ENCODE measurements at regions not wholly inside any gene's neighbourhood (a gene's known extent, or its start where the extent isn't known, plus 50 kb on each side); places are given as distances from the start of the nearest gene placed in this dataset.

DNA sequence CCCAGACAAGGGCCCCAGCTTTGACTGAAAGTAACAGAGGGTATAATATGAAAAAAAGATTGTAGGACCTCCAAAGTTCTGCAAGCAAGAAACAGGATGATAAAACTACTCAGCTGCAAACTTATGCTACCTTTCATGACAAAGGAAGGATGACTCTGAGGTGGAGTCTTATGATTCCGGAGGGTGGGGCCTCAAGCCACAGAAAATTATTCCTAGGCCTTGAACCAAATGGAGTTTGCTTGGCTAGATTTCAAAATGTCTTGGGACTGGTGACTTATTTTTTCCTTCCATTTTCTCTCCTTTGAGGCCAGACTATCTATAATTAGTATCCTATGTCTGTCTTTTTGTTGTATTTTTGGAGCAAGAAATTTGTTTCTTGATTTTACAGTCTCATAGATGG lies 336.4 kb downstream of the LRIG3 start:
- no peak for DNase-seq (ENCODE audit: low spot score)

DNA sequence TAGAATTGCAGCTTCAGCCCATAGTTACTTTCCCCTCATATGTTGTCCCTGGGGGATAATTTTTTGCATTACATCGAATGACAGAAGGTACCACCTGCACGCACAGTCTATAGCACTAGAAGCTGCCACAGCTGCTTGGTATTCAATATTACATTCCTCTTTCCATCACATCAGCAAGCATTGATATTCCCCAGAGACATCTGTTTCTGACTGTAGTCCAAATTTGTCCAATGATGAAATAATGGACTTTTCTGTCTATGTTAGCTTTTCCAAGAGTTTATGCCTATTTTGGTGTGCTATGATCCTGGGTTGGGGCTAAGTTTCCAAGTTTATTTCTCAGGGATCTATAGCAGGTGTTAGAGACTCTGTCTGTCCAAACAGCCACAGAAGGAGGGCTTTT lies 335.4 kb downstream of the LRIG3 start:
- no peak for DNase-seq (ENCODE audit: low spot score)

DNA sequence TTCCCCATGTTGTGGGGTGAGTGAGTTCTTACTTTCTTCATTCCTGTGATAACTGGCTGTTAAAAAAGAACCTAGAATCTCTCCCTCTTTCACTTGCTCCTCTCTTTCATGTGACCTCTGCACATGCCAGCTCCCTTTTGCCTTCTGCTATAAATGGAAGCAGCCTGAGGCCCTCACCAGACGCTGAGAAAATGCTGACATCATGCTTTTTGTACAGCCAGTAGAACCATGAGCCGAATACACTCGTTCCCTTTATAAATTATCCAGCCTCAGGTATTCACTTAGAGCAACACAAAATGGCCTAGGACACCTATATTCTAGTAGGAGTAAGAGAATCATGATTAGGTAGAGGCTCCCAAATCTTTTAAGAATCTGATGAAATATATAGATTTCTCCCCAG lies 333.5 kb downstream of the LRIG3 start:
- DNase-seq (ENCODE audit: low spot score), result no peak

DNA sequence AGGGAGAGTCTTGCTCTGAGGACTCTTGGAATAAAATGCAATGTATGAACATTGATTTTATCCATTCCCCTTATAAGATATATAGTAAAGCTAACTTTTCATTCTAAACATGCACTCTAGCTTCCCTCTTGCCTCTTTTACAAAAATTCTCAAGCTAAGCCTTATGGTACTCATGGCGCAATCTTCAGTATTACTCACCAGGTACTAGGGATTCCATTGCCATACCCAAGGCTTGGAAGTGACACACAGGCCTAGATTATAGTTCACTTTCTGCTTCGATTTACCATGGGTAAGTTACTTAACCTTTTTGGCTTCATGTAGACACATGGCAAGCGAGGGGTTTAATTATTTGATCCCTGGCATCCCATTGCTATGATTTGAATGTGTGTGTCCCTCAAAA lies 331.5 kb downstream of the LRIG3 start:
- no peak for DNase-seq (ENCODE audit: low spot score)

DNA sequence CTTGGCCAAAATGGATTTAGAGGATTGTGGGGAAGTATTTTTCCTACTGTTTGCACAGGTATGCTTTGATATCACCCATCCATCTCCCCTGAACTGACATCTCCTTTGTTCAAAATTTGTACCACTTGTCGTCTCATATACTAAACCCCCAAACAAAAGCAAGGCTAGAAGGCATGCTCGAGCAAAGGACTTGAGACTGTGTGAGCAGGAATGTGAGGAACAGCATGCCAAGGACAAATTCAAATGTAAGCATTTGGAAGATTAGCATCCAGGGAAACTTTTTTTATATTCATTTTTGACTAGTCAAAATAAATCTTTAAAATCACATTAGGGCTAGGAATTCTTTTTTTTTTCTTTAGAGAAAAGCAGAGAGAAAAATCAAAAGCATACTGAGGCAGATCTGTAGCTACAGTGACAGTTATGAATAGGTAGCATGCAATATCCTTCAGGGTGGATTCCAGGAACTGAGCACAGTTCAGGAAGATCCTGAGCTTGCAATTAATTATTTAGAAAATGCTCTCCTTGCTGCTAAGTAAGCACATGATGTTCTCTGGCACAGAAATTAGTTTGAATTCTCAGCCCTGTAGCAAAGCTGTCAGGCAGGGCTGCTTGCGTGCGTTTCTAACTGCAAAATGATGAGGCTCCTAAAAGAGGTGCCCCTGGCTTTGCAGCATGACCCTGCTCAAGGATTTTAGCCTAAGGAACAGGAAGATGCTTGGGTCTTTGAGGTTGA lies 327.7 kb downstream of the LRIG3 start:
- no peak for DNase-seq (ENCODE audit: low spot score)

DNA sequence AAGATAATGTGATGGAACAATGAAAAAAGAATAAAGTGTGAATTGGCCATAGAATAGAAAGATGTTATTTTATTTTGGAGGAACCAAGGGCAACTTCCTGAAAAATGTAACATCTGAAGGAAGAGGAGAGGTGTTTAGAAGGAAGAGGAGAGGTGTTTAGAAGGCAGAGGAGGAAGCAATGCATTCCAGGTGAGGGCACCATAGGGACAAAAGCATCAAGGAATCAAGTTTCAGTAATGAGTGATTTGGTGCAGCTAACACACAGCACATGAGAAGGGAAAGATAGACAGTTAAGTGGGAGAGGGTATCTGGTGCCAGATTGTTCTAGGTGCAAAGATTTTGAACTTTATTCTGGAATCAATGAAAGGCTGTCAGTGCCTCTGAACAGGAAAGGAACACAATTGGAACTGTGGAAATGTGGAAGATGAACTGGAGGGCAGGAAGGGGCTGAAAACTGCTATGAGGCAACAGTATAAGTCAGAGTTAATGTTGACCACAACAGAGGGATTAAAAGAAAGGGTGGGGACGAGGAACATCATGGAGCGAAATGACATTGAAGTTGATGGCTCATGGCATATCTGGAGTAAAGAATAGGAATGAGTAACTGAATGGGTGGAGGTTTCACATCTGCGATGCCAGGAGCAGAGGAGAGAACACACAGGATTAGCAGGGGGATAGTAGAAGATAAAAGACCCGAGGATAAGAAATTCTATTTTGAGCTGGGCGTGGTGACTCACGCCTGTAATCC lies 326.6 kb downstream of the LRIG3 start:
- no peak for DNase-seq (ENCODE audit: low spot score)

DNA sequence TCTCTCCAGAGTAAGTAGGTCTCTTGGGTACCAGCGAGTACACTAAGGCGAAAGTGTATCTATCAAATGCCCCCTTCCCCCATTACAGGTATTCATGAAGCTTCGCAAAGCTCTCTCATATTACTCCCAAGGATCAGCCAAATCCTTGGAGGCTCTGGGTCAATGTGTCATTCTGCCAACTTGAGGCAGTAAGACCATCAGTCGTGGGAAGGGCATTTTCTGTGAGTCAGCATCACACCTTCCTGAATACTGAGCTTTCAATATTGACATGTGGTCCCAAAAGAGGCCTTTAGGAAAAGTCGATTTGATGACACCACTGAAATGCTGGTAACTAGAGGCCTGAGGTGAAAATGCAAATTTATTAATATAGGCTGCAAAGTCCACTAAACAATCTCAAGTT lies 323.9 kb downstream of the LRIG3 start:
- no peak for DNase-seq (ENCODE audit: low spot score)

DNA sequence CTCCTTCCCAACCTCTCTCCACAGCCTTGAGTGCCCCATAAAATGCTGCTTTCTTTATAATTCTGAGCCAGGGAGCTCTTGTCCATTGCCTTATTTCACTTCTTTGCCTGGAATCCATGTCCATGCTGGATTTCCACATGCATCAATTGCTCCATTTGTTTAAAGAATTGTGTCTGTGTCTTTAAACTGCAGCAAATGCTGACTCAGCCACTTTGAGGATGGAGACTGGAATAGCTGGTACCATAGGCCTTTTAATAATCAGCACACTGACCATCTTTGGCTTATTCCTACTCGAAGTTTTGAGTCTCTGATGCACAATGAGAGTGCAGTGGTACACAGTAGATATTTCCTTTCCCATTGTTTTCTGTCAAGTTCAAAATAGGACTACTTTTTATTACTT lies 318.8 kb downstream of the LRIG3 start:
- no peak for DNase-seq (ENCODE audit: low spot score)

DNA sequence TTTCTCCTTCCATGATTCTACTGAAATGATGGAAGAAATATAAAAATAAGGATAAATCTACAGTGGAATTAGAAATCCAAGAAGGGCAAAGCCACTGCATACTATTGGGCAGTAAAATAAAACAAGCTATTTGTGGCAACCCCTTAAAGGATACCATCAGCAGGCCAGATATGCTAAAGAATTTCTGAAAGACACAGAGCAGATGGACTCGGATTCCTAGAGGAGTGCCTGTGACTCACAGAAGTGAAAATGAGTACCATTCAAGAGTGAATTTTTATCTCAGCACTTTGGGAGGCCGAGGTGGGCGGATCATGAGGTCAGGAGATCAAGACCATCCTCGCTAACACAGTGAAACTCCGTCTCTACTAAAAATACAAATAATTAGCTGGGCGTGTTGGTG lies 318.1 kb downstream of the LRIG3 start:
- no peak for DNase-seq (ENCODE audit: low spot score)

DNA sequence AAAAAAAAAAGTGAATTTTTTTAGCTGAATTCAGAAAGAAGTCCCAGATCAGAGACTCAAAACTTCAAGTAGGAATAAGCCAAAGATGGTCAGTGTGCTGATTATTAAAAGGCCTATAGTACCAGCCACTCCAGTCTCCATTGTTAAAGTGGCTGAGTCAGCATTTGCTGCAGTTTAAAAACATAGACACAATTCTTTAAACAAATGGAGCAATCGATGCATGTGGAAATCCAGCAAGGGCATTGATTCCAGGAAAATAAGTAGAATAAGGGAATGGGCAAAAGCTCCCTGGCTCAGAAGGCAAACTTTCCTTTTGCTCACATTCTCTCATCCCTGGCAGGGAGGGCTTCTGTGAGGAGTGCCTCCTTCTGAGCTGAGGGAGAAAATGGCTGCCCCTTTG lies 317.6 kb downstream of the LRIG3 start:
- DNase-seq (ENCODE audit: low spot score), result no peak

DNA sequence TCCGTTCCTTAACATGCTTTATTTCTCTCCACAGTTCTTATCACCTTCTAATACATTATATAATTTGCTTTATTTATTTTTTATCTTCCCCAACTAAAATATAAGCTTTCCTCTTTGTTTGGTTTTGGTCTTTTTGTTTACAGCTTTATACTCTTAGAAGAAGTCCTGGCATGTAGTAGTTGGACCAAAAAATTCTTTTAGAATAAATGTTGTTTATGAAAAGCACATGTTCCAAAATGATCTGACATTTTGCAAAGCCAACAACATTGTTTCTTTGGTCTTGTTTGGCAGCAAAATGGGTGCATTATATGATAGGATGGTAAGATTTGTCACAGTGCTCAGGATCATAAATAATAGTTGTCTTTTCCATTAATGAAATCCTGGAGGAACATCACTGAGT lies 312.5 kb downstream of the LRIG3 start:
- DNase-seq (ENCODE audit: low spot score), result no peak

DNA sequence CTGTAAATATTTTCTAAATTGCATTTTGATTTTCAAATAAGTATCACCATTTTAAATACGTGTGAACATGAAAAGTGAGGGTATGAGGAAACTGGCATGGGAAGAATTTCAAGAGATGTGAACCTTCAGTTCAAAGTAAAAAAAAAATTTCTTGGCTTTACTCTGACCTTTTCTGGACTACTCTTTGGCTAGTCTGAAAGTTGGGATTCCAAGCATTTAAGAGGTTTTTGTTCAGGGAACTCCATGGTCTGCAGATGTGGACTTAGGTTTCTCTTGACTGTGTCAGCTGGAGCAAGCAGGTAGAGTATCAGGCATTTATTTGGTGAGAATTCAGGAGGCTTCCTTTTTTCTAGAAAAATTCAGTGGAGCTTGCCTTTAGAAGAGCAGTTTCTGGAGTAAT lies 311.6 kb downstream of the LRIG3 start:
- no peak for DNase-seq (ENCODE audit: low spot score)

DNA sequence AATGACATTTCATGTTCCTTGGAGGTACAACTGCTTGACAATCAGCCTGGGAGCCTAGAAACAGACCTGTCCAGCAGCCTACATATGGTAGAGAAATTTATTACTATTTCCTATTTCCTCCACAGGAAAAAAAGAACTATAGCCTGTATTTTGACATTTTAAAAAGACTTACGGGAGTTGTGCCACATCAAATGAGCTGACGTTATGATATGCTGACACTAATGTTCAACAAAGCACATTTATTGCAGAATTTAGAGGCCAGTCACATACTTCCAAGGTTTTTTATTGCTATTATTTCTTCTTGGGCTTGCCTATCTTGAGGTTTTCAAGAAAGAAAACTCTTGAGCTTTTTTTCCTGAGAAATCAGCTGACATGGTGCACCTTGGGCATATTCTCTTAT lies 305.3 kb downstream of the LRIG3 start:
- no peak for DNase-seq (ENCODE audit: low spot score)

DNA sequence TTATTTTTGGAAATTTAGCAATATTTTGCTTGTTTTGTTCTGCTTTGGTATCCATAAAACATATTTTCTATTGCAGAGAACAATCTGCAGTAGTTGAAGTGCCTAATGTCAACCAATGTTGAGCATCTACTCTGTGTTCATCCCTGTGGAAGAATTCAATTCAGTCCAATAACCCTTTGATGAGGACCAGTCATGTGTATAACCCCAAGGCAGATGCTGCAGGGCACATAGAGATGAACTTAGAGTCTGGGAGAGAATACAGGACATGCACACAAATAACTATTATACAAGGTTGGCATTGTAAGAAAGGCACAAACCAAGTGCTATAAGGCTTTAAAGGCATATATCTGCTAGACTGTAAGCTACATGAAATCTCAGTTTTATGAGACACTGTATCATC lies 304.7 kb downstream of the LRIG3 start:
- DNase-seq (ENCODE audit: low spot score), result no peak

DNA sequence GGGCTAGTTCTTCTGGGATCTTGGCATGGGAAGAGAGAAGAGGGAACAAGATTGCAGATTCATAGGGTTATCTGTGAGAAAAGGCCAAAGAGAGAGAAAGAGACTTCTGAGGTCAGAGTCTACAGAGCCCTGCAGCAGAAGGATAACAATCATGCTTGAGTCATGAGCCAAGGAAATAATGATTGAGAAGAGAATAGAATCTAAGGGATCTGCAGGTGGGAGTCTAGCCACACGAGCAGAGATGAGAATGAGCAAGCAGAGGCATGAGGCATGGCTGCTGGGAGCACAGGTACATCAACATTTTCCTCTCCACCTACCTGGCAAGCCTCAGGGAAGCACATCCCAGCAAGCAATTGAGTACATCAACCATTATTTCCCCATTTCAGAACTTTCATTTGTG lies 303.7 kb downstream of the LRIG3 start:
- DNase-seq (ENCODE audit: low spot score), result no peak

DNA sequence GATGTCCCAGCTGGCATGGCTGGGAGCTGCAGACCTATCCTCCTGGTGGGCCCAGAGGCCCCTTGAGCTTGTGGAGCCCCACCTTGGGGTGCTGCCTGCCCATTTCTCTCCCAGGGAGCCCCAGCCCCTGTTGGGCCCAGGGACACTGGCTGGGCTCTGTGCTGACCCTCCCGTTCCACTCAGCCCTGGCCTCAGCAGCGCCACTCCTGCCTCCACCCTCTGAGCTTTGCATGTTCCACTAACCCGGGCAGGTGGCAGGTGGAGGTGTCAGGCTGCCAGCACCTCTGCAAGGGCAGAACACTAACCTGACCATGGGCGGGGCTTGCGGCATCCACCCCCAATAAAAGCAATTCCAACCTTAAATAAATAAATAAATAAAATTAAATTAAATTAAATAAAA lies 299.2 kb downstream of the LRIG3 start:
- DNase-seq (ENCODE audit: low spot score), result no peak

DNA sequence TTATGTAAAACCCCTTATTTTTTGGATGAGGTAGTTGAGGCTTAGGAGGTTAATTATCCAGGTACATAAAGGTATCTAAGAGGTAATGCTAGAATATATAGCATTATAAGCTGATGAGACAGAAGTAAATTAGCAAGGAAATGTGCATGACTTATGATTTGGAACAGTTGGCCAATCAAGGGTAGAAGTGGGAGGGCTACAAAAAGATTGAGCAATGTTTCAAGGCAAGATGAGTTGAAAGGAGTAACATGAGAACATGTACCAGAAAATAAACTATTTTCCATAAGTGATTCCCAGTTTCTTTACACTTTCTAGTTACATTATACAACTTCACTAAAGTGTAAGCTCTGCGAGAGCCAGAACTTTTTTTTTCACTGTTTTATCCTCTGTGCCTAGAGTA lies 290.9 kb downstream of the LRIG3 start:
- DNase-seq (ENCODE audit: low spot score), result no peak

DNA sequence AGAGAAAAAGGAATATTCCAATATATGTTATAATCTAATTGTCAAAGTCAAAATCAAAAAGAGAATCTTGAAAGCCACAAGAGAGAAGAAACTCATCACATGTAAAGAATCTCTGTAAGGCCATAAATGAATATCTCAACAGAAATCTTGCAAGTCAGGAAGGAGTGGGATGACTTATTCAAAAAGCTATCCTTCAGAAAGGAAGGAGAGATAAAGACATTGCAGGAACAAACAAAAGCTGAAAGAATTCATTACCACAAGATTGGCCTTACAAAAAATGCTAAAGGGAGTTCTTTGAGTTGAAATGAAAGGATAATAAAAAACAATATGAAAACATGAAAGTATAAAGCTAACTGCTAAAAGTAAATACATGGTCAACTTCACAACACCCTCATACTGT lies 286.8 kb downstream of the LRIG3 start:
- no peak for DNase-seq (ENCODE audit: low spot score)

DNA sequence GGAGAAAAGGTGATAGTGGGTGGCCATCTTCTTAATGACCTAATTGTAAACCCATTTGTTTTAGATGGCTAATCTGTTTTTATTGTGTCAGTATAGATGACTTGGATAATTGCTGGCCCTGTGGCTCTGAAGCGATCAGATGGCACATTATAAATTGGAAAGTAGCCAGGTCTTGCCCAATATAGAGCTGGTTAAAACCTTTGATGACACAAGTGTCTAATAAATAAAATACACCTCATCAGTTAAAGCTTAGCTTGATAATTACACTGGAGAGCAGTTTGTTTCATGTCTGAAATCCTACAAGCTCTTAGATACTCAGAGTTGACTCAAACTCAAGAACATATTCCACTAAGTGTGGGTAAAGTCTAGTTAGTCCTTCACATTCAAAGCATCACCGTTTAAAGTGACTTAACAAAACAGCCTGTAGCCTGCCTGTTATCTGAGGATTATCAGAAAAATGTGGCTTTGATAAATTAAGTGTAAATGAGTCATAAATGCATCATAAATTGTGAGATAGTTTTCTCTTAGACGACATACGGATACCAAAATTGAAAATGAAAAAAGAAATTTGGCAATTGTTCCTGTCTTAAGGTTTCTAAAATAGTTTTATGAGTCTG lies 280.9 kb downstream of the LRIG3 start:
- no peak for DNase-seq (ENCODE audit: low spot score)

DNA sequence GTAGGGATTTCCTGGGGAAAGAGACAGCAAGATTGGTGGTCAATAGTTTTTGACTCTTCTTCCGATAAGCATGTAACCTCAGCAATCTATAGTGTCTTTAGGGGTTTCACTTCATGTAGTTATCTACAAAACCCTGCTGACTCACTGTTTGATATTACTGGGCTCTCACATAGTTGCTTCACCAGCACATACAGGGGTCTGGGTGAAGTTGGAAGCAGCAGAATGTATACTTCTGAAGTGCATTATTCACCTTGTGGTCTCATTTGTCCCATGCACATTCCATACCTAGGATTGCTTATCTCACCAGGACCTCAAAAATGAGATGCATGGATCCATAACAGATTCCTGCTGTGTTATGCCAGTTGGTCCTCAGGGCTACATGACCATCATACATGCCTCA lies 280.0 kb downstream of the LRIG3 start:
- no peak for DNase-seq (ENCODE audit: low spot score)

DNA sequence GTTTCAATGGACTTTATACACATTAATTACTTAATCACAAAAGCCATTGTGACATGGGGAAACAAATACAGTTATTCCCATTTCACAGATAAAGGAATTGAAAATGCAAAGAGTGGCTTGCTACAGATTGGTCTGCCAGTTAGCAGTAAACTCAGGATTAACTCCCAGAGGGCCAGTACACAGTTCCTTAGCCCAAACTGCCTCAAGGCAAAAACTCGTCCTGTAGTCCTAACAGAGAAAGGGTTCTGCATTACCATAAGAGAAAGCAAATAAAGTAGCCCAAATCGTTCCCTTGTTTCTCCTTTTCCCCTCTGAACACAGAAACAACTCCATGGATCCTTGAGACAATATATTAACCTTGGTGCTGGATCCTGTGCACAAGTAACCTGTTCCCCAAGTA lies 274.4 kb downstream of the LRIG3 start:
- DNase-seq (ENCODE audit: low spot score), result no peak

DNA sequence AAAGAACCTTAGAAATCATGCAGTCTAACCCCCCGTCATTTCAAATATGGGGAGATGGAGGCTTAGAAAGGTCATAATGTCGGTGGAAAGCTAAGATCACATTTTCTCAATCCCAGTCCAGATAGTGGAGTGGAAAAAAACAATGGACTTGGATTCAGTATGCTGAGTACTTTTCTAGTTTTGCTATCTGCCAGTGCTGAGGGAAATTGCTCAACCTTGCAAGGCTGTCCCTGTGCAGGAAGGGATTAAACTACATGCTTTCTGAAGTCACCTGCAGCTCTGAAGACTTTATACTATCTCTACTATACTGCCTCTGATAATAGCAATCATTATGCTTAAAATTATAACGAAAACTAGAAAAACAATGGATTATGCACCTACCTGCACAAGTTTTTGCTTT lies 272.8 kb downstream of the LRIG3 start:
- no peak for DNase-seq (ENCODE audit: low spot score)

DNA sequence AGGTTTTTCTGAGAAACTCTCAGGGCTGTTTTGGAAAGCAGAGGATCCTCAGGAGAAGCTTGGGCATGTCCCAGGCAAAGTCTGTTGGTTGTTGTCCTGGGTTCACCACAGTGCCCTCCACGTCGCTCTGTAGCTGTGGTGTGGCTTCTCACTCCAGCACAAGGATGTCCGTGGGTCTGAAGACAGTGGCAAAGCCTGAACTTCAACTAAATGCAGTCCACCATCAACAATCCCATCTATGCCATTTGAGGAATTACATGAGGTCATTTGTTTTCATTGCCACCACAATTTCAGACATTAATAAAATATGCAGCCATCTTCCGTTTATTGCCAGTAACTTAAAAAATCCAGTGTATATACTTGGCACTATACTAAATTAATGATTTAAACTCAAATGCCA lies 272.1 kb downstream of the LRIG3 start:
- no peak for DNase-seq (ENCODE audit: low spot score)

DNA sequence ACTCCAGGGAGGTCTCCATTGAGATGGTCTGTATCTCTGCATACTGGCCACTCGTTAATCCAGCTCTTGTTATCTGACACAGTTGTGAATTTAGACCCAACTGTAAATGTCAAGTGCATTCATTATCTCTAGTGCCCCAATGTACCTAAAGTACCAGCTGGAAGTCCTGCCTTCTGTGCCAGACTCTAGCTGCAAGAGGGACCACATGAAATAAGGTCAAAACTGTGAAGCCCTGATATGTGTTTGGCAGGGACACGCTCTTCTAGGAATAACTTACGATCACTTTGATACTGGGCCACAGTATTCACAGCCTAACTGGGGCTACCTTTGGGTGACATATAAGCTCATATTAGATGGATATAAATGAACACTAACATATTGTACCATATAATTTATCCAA lies 268.5 kb downstream of the LRIG3 start:
- no peak for DNase-seq (ENCODE audit: low spot score)

Measured in NAMALWA (cell line).